ENCODE measurements at regions not wholly inside any gene's neighbourhood (a gene's known extent, or its start where the extent isn't known, plus 50 kb on each side); places are given as distances from the start of the nearest gene placed in this dataset.

GRCh38 chr3:24765399-24765798 lies 270.7 kb upstream of the THRB start:
- TF ChIP-seq CTCF (conservative IDR thresholded peaks at IDR 0.05): no peak
- TF ChIP-seq ZFX (IDR thresholded peaks at IDR 0.05): no peak

Data from C4-2B (cell line).